B cell (primary cell): ENCODE measurements at regions not wholly inside any gene's neighbourhood (a gene's known extent, or its start where the extent isn't known, plus 50 kb on each side); places are given as distances from the start of the nearest gene placed in this dataset.

ENCODE experiments used
- ATAC-seq: fragments of 200-7000 bp; cut with Tn5 transposase; one replicate; pipeline ENCODE4 v1.10.0; 2021; ENCODE audit warnings: low read depth, mild to moderate bottlenecking, moderate number of reproducible peaks, moderate library complexity
- CTCF ChIA-PET: fragments of 350-600 bp; sonication (Branson Sonifier 250); formaldehyde crosslinking; loops from one replicate; lab custom pipeline; 2021; ENCODE audit warnings: antibody characterized with exemption, inconsistent platforms; lab: Charles Lee
- POLR2A ChIA-PET: fragments of 350-600 bp; sonication (Branson Sonifier 250); formaldehyde crosslinking; loops from one replicate; lab custom pipeline; 2021; ENCODE audit warnings: antibody characterized with exemption; lab: Charles Lee
- DNase-seq: peaks from one replicate; pipeline ENCODE4 v3.0.0; 2013
- H2AFZ ChIP-seq: 2 replicates; pipeline ENCODE4 v1.6.1; 2012; ENCODE audit warnings: mild to moderate bottlenecking, low read depth, low read length; ENCODE audit not compliant: insufficient read depth, poor library complexity, severe bottlenecking
- H3K27ac ChIP-seq, 2 donors: 1 replicate in 1 of 2; 2 replicates in 1 of 2; pipeline ENCODE4 v1.5.1; 2012 to 2013; ENCODE audit warnings: low read length in 2 of 2, mild to moderate bottlenecking in 2 of 2, moderate library complexity in 1 of 2
- H3K27me3 ChIP-seq, 4 experiments: fragments of 200-600 bp in 1 of 4; sonication (generic) in 1 of 4; replicated peaks in 1 of 4; 1 replicate in 2 of 4; 2 replicates in 2 of 4; pipeline versions ENCODE4 v1.6.1 to v1.7.0; 2013 to 2016; ENCODE audit warnings: low read length in 3 of 4, mild to moderate bottlenecking in 2 of 4, mixed read lengths in 1 of 4, moderate library complexity in 1 of 4; ENCODE audit not compliant: insufficient read depth in 4 of 4, control insufficient read depth in 3 of 4; ENCODE audit errors: control extremely low read depth in 1 of 4
- H3K36me3 ChIP-seq, 2 experiments: replicated peaks in 1 of 2; 1 replicate in 1 of 2; 2 replicates in 1 of 2; pipeline versions ENCODE4 v1.6.1 to v1.7.1; 2013; ENCODE audit warnings: low read length in 1 of 2; ENCODE audit not compliant: insufficient read depth in 2 of 2, control insufficient read depth in 1 of 2; ENCODE audit errors: control extremely low read depth in 1 of 2, extremely low read depth in 1 of 2
- H3K4me1 ChIP-seq, 2 donors: fragments of 200-600 bp in 1 of 2; sonication (generic) in 1 of 2; 1 replicate in 1 of 2; 2 replicates in 1 of 2; pipeline versions ENCODE4 v1.5.1 to v1.6.1; 2013 to 2017; ENCODE audit warnings: low read length in 2 of 2; ENCODE audit not compliant: control insufficient read depth in 2 of 2, insufficient read depth in 2 of 2
- H3K4me2 ChIP-seq: replicated peaks from 2 replicates; pipeline ENCODE3; 2012; ENCODE audit warnings: mild to moderate bottlenecking, low read depth, low read length; ENCODE audit not compliant: poor library complexity, severe bottlenecking
- H3K4me3 ChIP-seq, 5 experiments: fragments of 200-600 bp in 1 of 5; sonication (generic) in 1 of 5; 1 replicate in 3 of 5; 2 replicates in 2 of 5; pipeline versions ENCODE4 v1.5.1 to v1.7.0; 2011 to 2016; ENCODE audit warnings: low read length in 4 of 5, mild to moderate bottlenecking in 4 of 5, low read depth in 2 of 5, control low read depth in 1 of 5, moderate library complexity in 1 of 5; ENCODE audit not compliant: insufficient read depth in 1 of 5; ENCODE audit errors: control extremely low read depth in 1 of 5, extremely low read depth in 1 of 5
- H3K79me2 ChIP-seq: fragments of 200-600 bp; sonication (generic); one replicate; pipeline ENCODE4 v1.6.0; 2016; ENCODE audit warnings: low read length; ENCODE audit not compliant: control insufficient read depth, insufficient read depth
- H3K9ac ChIP-seq: fragments of 200-600 bp; sonication (generic); 2 replicates; pipeline ENCODE4 v1.6.1; 2017; ENCODE audit warnings: mild to moderate bottlenecking, low read length, moderate library complexity
- H3K9me3 ChIP-seq, 3 donors: one replicate each; pipeline versions ENCODE4 v1.6.1 to v1.7.1; 2013; ENCODE audit warnings: low read length in 2 of 3; ENCODE audit not compliant: control insufficient read depth in 2 of 3, insufficient read depth in 1 of 3; ENCODE audit errors: control extremely low read depth in 1 of 3
- H4K20me1 ChIP-seq: 2 replicates; pipeline ENCODE4 v1.6.0; 2012; ENCODE audit warnings: mild to moderate bottlenecking, low read length; ENCODE audit not compliant: insufficient read depth, control insufficient read depth, poor library complexity, severe bottlenecking
- H3K27ac Mint-ChIP-seq: one replicate; pipeline ENCODE4 v1.8.0; 2021; ENCODE audit warnings: mixed read lengths
- H3K27me3 Mint-ChIP-seq: one replicate; pipeline ENCODE4 v1.8.0; 2021; ENCODE audit warnings: mixed read lengths
- H3K4me1 Mint-ChIP-seq: one replicate; pipeline ENCODE4 v1.8.0; 2021; ENCODE audit warnings: mixed read lengths
- H3K4me3 Mint-ChIP-seq: one replicate; pipeline ENCODE4 v1.8.0; 2021; ENCODE audit warnings: mixed read lengths
- H3K9me3 Mint-ChIP-seq: one replicate; pipeline ENCODE4 v1.8.0; 2022; ENCODE audit warnings: mixed read lengths; ENCODE audit not compliant: insufficient read depth
- EZH2 ChIP-seq: IDR thresholded peaks from 2 replicates; pipeline ENCODE4 v1.6.1; 2012; ENCODE audit warnings: borderline replicate concordance, low read depth, mild to moderate bottlenecking, moderate library complexity, low read length; ENCODE audit not compliant: insufficient read depth, poor library complexity, severe bottlenecking
- WGBS: methylation state at CpG from one replicate; pipeline ENCODE4 v1.1.5; 2013; ENCODE audit warnings: missing lambda C conversion rate; ENCODE audit not compliant: insufficient coverage; 5-methylcytosine and 5-hydroxymethylcytosine counted together
- intact Hi-C: fragments of 100-400 bp; cut with micrococcal nuclease; formaldehyde crosslinking; loops from one replicate; pipeline ENCODE4 v1.10.0; 2022
- TF ChIP-seq, protein P1 (sequence below): fragments of 200-600 bp; IDR thresholded peaks from one replicate; pipeline ENCODE4 v1.8.0; 2022; ENCODE audit warnings: antibody characterized with exemption, mild to moderate bottlenecking

DNA sequence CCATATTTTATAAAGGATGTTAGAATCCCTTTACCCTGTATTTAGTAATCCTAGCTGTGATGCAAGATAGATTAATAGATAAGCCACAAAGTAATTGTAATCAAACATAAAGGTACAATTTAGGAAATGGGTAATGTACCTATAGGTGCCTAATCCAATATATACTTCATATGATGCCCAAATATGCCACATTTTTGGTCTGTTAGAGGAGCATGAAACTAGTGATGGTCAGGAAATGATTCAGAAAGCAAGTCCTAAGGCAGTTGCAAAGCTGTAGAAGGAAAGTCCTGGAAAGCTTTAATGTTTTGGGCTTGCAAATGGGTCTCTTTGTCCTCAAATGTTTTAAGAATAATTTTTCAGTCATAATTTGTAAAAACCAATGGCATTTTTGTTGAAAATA lies 76.6 kb upstream of the PTPRK start:
- H3K4me2 ChIP-seq: no peak overlapping the region
- H3K9ac ChIP-seq: no peak overlapping the region
- no peaks in the 10 kb centered on the region for H3K9me3 Mint-ChIP-seq
- H3K9me3 ChIP-seq: no peaks in the 10 kb centered on the region
- H3K4me1 Mint-ChIP-seq: no peaks in the 10 kb centered on the region
- no peaks in the 10 kb centered on the region for H3K27me3 ChIP-seq
- POLR2A ChIA-PET: no interaction called here
- intact Hi-C loops: no loop called here
- H3K27me3 Mint-ChIP-seq: no peaks in the 10 kb centered on the region
- no peaks in the 10 kb centered on the region for H3K79me2 ChIP-seq
- no peak for DNase-seq
- no peak overlapping the region for H3K4me3 ChIP-seq
- ATAC-seq: no peak
- H2AFZ ChIP-seq: no peak overlapping the region
- no peak overlapping the region for H3K27ac Mint-ChIP-seq
- TF ChIP-seq, protein P1, sequence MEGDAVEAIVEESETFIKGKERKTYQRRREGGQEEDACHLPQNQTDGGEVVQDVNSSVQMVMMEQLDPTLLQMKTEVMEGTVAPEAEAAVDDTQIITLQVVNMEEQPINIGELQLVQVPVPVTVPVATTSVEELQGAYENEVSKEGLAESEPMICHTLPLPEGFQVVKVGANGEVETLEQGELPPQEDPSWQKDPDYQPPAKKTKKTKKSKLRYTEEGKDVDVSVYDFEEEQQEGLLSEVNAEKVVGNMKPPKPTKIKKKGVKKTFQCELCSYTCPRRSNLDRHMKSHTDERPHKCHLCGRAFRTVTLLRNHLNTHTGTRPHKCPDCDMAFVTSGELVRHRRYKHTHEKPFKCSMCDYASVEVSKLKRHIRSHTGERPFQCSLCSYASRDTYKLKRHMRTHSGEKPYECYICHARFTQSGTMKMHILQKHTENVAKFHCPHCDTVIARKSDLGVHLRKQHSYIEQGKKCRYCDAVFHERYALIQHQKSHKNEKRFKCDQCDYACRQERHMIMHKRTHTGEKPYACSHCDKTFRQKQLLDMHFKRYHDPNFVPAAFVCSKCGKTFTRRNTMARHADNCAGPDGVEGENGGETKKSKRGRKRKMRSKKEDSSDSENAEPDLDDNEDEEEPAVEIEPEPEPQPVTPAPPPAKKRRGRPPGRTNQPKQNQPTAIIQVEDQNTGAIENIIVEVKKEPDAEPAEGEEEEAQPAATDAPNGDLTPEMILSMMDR: no peak
- TF ChIP-seq EZH2: no peak
- no peaks in the 10 kb centered on the region for H3K4me1 ChIP-seq
- no peaks in the 10 kb centered on the region for H3K36me3 ChIP-seq
- H3K4me3 Mint-ChIP-seq: no peak overlapping the region
- H4K20me1 ChIP-seq: no peaks in the 10 kb centered on the region
- CTCF ChIA-PET: no interaction called here
- no peak overlapping the region for H3K27ac ChIP-seq

DNA sequence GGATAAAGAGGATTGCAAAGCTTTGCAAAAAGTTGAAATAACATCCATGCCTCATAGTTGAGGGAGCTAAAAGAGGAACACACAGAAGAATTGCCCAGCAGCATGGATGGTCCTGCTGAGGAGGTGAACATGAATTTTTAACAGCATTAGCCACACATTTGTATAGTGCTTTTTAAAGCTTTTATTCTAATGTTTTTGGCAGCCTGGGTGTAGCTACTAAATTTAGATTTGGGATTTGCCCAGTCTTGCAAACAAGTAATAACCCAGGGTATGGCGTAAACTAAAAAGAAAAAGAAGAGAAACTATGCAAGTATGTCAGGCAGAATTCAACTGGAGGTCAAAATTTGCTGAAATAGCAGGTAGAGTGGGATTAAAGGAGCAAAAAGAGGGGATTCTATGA lies 75.1 kb upstream of the PTPRK start:
- no peak overlapping the region for H2AFZ ChIP-seq
- H3K27ac Mint-ChIP-seq: no peak overlapping the region
- DNase-seq (no peak), ATAC-seq (no peak)
- no peaks in the 10 kb centered on the region for H4K20me1 ChIP-seq
- intact Hi-C loops: no loop called here
- no peak overlapping the region for H3K27ac ChIP-seq
- no peaks in the 10 kb centered on the region for H3K4me1 ChIP-seq
- TF ChIP-seq, protein P1: no peak
- TF ChIP-seq EZH2: no peak
- no peaks in the 10 kb centered on the region for H3K27me3 Mint-ChIP-seq
- no peaks in the 10 kb centered on the region for H3K27me3 ChIP-seq
- 100% methylated on average over 1 of the region's 1 CpG for WGBS
- no peak overlapping the region for H3K4me3 ChIP-seq
- H3K4me1 Mint-ChIP-seq: no peaks in the 10 kb centered on the region
- POLR2A ChIA-PET: no interaction called here
- no peak overlapping the region for H3K9ac ChIP-seq
- H3K9me3 Mint-ChIP-seq: no peaks in the 10 kb centered on the region
- H3K79me2 ChIP-seq: no peaks in the 10 kb centered on the region
- no peak overlapping the region for H3K4me2 ChIP-seq
- H3K36me3 ChIP-seq: no peaks in the 10 kb centered on the region
- CTCF ChIA-PET: no interaction called here
- no peaks in the 10 kb centered on the region for H3K9me3 ChIP-seq
- no peak overlapping the region for H3K4me3 Mint-ChIP-seq
